G401.6 (cell line): ENCODE measurements at regions not wholly inside any gene's neighbourhood (a gene's known extent, or its start where the extent isn't known, plus 50 kb on each side); places are given as distances from the start of the nearest gene placed in this dataset.

Experiments
- FAIRE-seq: peaks from 2 replicates; lab custom pipeline; 2012; peaks lifted over from hg19 to GRCh38; lab: Jason Lieb, UNC

- FAIRE-seq: no peak
Observed at GRCh38 chr10:60664859-60665258, 113.4 kb upstream of the CDK1 start.

GRCh38 chr10:60663850-60664249, 114.4 kb upstream of the CDK1 start:
- FAIRE-seq: no peak

GRCh38 chr10:60662917-60663614, 115.2 kb upstream of the CDK1 start:
- FAIRE-seq: no peak

- no peak for FAIRE-seq
Observed at GRCh38 chr10:60661637-60662036, 116.6 kb upstream of the CDK1 start.

GRCh38 chr10:60660625-60661024, 117.7 kb upstream of the CDK1 start:
- FAIRE-seq: no peak

- FAIRE-seq: no peak
Observed at GRCh38 chr10:60654813-60655464, 123.3 kb upstream of the CDK1 start.

- no peak for FAIRE-seq
Observed at GRCh38 chr10:60652628-60653027, 125.7 kb upstream of the CDK1 start.

GRCh38 chr10:60650378-60650800, 127.9 kb upstream of the CDK1 start:
- FAIRE-seq: no peak

GRCh38 chr10:60649485-60650377, 128.5 kb upstream of the CDK1 start:
- FAIRE-seq: no peak

GRCh38 chr10:60648761-60649160, 129.5 kb upstream of the CDK1 start:
- FAIRE-seq: no peak

GRCh38 chr10:60646966-60647796, 131.1 kb upstream of the CDK1 start:
- FAIRE-seq: peak; percentile 93

GRCh38 chr10:60645980-60646379, 132.3 kb upstream of the CDK1 start:
- FAIRE-seq: no peak

GRCh38 chr10:60644436-60645130, 133.7 kb upstream of the CDK1 start:
- no peak for FAIRE-seq

GRCh38 chr10:60643874-60644273, 134.4 kb upstream of the CDK1 start:
- FAIRE-seq: no peak

- FAIRE-seq: no peak
Observed at GRCh38 chr10:60629332-60629731, 148.9 kb upstream of the CDK1 start.

GRCh38 chr10:60627778-60628748, 150.2 kb upstream of the CDK1 start:
- no peak for FAIRE-seq

GRCh38 chr10:60626037-60626436, 152.2 kb upstream of the CDK1 start:
- no peak for FAIRE-seq

GRCh38 chr10:60623627-60624026, 154.7 kb upstream of the CDK1 start:
- no peak for FAIRE-seq

GRCh38 chr10:60621018-60621417, 157.3 kb upstream of the CDK1 start:
- no peak for FAIRE-seq

- FAIRE-seq: no peak
Observed at GRCh38 chr10:60618861-60619260, 159.4 kb upstream of the CDK1 start.
